IPS-20b (cell line): ENCODE measurements at regions not wholly inside any gene's neighbourhood (a gene's known extent, or its start where the extent isn't known, plus 50 kb on each side); places are given as distances from the start of the nearest gene placed in this dataset.

Experiments used
- H3K27ac ChIP-seq: one replicate; pipeline ENCODE4 v1.5.1; 2013; ENCODE audit warnings: low read length
- H3K27me3 ChIP-seq: 2 replicates; pipeline ENCODE4 v1.6.1; 2013; ENCODE audit warnings: mild to moderate bottlenecking, low read length, inconsistent platforms; ENCODE audit not compliant: insufficient read depth
- H3K36me3 ChIP-seq: 2 replicates; pipeline ENCODE4 v1.6.1; 2013; ENCODE audit warnings: low read depth, mild to moderate bottlenecking, inconsistent platforms, low read length, moderate library complexity; ENCODE audit not compliant: insufficient read depth
- H3K4me1 ChIP-seq: 2 replicates; pipeline ENCODE4 v1.6.1; 2013; ENCODE audit warnings: mild to moderate bottlenecking, control low read depth, inconsistent platforms, low read length, moderate library complexity; ENCODE audit not compliant: insufficient read depth
- H3K4me3 ChIP-seq: 2 replicates; pipeline ENCODE4 v1.5.1; 2013; ENCODE audit warnings: mild to moderate bottlenecking, low read length, inconsistent platforms
- H3K9ac ChIP-seq: 2 replicates; pipeline ENCODE4 v1.6.1; 2013; ENCODE audit warnings: low read depth, mild to moderate bottlenecking, inconsistent platforms, low read length, moderate library complexity
- H3K9me3 ChIP-seq: 2 replicates; pipeline ENCODE4 v1.6.1; 2013; ENCODE audit warnings: mild to moderate bottlenecking, low read depth, low read length, inconsistent platforms; ENCODE audit not compliant: insufficient read depth

- peaks cover 6% of the 10 kb centered on the region for H3K9me3 ChIP-seq
- no peaks in the 10 kb centered on the region for H3K36me3 ChIP-seq
- no peaks in the 10 kb centered on the region for H3K4me1 ChIP-seq
- H3K27me3 ChIP-seq = no peaks in the 10 kb centered on the region
- no peak overlapping the region for H3K27ac ChIP-seq
- no peak overlapping the region for H3K9ac ChIP-seq
- H3K4me3 ChIP-seq = no peak overlapping the region
Observed at GRCh38 chr15:77851086-77851485, 218.4 kb upstream of the LINGO1 start.

DNA sequence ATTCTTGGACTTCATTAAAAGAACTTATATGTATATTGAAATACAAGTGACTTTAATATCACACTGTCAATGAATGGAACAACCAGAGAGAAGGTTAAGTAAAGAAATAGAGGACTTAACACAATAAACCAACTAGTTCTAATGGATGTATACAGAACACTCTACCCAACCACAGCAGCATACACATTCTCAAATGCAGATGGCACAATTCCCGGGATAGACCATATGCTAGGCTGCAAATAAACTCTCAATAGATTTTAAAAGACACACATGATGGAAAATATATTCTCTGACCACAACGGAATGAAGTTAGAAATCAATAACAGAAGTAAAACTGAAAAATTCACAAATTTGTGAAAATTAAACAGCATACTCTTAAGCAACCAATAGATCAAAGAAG lies 214.3 kb upstream of the LINGO1 start:
- Histone ChIP-seq H3K4me3 (no peak overlapping the region), H3K27me3 (no peaks in the 10 kb centered on the region), H3K36me3 (no peaks in the 10 kb centered on the region), H3K27ac (no peak overlapping the region), H3K9me3 (peaks cover 20% of the 10 kb centered on the region), H3K9ac (no peak overlapping the region), H3K4me1 (no peaks in the 10 kb centered on the region)

- H3K4me3 ChIP-seq = no peak overlapping the region
- H3K9me3 ChIP-seq = peaks cover 20% of the 10 kb centered on the region
- no peaks in the 10 kb centered on the region; the same call in 1 of the 2 replicates for H3K4me1 ChIP-seq
- no peak overlapping the region for H3K9ac ChIP-seq
- no peak overlapping the region for H3K27ac ChIP-seq
- no peaks in the 10 kb centered on the region for H3K27me3 ChIP-seq
- no peaks in the 10 kb centered on the region for H3K36me3 ChIP-seq
Observed at GRCh38 chr15:77846360-77846759, 213.6 kb upstream of the LINGO1 start.

DNA sequence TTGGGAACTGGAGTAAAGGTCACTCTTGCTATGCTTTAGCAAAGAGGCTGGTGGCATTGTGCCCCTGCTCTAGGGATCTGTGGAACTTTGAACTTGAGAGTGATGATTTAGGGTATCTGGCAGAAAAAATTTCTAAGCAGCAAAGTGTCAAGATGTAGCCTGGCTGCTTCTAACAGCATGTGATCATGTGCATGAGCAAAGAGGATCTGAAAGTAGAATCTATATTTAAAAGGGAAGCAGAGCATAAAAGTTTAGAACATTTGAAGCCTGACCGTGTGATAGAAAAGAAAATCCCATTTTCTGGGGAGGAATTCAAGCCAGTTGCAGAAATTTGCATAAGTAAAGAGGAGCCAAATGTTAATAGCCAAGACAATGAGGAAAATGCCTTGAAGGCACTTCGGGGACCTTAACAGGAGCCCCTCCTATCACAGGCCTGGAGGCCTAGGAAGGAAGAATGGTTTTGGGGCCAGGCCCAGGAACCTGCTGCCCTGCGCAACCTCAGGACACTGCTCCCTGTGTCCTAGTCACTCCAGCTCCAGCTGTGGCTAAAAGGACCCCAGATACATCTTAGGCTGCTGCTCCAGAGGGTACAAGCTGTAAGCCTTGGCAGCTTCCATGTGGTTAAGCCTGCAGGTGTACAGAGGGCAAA lies 212.2 kb upstream of the LINGO1 start:
- Histone ChIP-seq H3K4me1 (peaks cover 3% of the 10 kb centered on the region; the same call in 1 of the 2 replicates), H3K9ac (no peak overlapping the region)

GRCh38 chr15:77843546-77843945 lies 210.8 kb upstream of the LINGO1 start:
- Histone ChIP-seq H3K27me3 (no peaks in the 10 kb centered on the region), H3K9me3 (peaks cover 14% of the 10 kb centered on the region), H3K27ac (no peak overlapping the region), H3K36me3 (no peaks in the 10 kb centered on the region), H3K4me3 (no peak overlapping the region), H3K9ac (no peak overlapping the region), H3K4me1 (peaks cover 3% of the 10 kb centered on the region; the same call in 1 of the 2 replicates)

More for the DNA sequence above, 212.2 kb upstream of the LINGO1 start:
- H3K36me3 ChIP-seq = no peaks in the 10 kb centered on the region
- H3K4me3 ChIP-seq = no peak overlapping the region
- H3K27ac ChIP-seq = no peak overlapping the region
- no peaks in the 10 kb centered on the region for H3K27me3 ChIP-seq
- peaks cover 15% of the 10 kb centered on the region for H3K9me3 ChIP-seq

- no peak overlapping the region for H3K4me3 ChIP-seq
- peaks cover 3% of the 10 kb centered on the region; the same call in 1 of the 2 replicates for H3K4me1 ChIP-seq
- no peak overlapping the region for H3K9ac ChIP-seq
- H3K27me3 ChIP-seq = no peaks in the 10 kb centered on the region
- H3K36me3 ChIP-seq = no peaks in the 10 kb centered on the region
- H3K9me3 ChIP-seq = peaks cover 14% of the 10 kb centered on the region
- no peak overlapping the region for H3K27ac ChIP-seq
Observed at GRCh38 chr15:77840991-77841775, 208.5 kb upstream of the LINGO1 start.

- H3K27me3 ChIP-seq = no peaks in the 10 kb centered on the region
- no peaks in the 10 kb centered on the region for H3K36me3 ChIP-seq
- H3K4me3 ChIP-seq = no peak overlapping the region
Observed at GRCh38 chr15:77839970-77840905, 207.5 kb upstream of the LINGO1 start.

DNA sequence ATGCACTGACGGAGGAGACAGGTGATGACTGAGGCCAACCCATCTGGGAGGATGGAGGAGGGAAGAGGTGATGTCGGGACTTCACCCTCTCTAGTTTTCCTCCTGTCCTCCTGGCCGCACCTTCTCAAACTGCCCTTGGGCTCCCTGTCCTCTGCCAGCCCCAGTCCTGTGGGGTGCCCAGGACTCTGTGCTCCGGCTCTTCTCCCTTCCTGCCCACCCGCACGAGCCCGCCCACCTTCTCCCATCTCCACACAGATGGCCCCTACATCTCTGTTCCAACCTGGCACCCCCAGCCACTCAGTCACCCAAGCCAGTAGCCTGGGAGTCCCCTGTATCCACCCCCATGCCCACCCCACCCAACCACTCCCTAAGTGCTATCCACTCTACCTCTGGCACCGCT lies 206.7 kb upstream of the LINGO1 start:
- no peaks in the 10 kb centered on the region for H3K27me3 ChIP-seq
- H3K9me3 ChIP-seq = no peaks in the 10 kb centered on the region; the same call in 1 of the 2 replicates
- H3K36me3 ChIP-seq = no peaks in the 10 kb centered on the region
- peaks cover 3% of the 10 kb centered on the region; the same call in 1 of the 2 replicates for H3K4me1 ChIP-seq
- no peak overlapping the region for H3K9ac ChIP-seq
- H3K27ac ChIP-seq = no peak overlapping the region
- H3K4me3 ChIP-seq = no peak overlapping the region

More at GRCh38 chr15:77839970-77840905, 207.5 kb upstream of the LINGO1 start:
- Histone ChIP-seq H3K9ac (no peak overlapping the region), H3K27ac (no peak overlapping the region), H3K9me3 (peaks cover 5% of the 10 kb centered on the region), H3K4me1 (peaks cover 3% of the 10 kb centered on the region; the same call in 1 of the 2 replicates)

GRCh38 chr15:77838595-77838994 lies 205.9 kb upstream of the LINGO1 start:
- no peak overlapping the region for H3K27ac ChIP-seq
- H3K4me1 ChIP-seq = peaks cover 3% of the 10 kb centered on the region; the same call in 1 of the 2 replicates
- no peaks in the 10 kb centered on the region for H3K27me3 ChIP-seq
- no peaks in the 10 kb centered on the region for H3K9me3 ChIP-seq
- H3K4me3 ChIP-seq = no peak overlapping the region
- no peak overlapping the region for H3K9ac ChIP-seq
- no peaks in the 10 kb centered on the region for H3K36me3 ChIP-seq

DNA sequence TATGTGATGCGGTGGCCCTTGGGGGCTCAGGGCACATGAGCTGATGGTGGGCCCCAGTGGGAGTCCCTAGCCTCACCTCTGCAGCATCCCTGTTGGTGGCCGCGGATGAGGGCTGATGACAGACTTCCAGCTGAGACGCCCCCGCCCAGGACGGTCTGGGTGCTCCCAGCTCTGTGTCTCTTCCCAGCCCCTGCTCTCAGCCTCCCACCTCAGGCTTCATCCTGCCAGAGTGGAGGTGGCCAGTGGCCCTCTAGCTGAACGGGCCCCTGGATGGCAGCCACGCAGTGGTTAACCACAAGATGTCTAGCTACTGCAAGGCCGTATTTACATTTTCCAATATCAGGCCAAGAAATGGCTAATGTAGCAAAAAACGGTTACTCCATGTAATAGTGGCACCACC lies 205.3 kb upstream of the LINGO1 start:
- Histone ChIP-seq H3K9ac (no peak overlapping the region), H3K36me3 (no peaks in the 10 kb centered on the region), H3K4me1 (peaks cover 3% of the 10 kb centered on the region; the same call in 1 of the 2 replicates), H3K9me3 (no peaks in the 10 kb centered on the region), H3K27ac (no peak overlapping the region), H3K27me3 (no peaks in the 10 kb centered on the region), H3K4me3 (no peak overlapping the region)

DNA sequence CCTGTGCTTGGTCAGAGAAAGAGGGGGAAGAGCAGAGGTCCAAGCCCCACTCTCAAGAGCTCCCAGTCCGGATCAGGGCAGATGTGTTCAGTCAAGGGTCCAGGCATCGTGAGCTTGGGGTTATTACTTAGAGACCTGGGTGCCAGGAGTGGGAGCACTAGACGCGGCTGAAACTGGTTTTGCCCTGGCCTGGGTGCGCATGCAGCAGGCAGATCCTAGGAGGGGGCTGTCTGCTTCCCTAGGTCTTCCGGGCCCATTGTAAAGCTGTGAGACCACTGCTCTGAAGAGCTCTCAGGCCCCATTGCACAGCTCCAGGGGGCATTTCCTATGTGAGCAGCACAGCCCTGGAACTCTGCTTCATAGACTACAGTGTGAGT lies 204.9 kb upstream of the LINGO1 start:
- H3K4me1 ChIP-seq = peaks cover 3% of the 10 kb centered on the region; the same call in 1 of the 2 replicates
- H3K4me3 ChIP-seq = no peak overlapping the region
- H3K27me3 ChIP-seq = no peaks in the 10 kb centered on the region
- H3K36me3 ChIP-seq = no peaks in the 10 kb centered on the region
- H3K9ac ChIP-seq = no peak overlapping the region
- H3K9me3 ChIP-seq = no peaks in the 10 kb centered on the region
- H3K27ac ChIP-seq = no peak overlapping the region
